ENCODE measurements at regions not wholly inside any gene's neighbourhood (a gene's known extent, or its start where the extent isn't known, plus 50 kb on each side); places are given as distances from the start of the nearest gene placed in this dataset.

GRCh38 chr5:124193371-124193789 lies 553.1 kb downstream of the ZNF608 start:
- dilution Hi-C loops (cut with MboI; ENCODE audit: extremely low pct_ligation_motif_present, low sequenced_read_pairs): no loop called here

GRCh38 chr5:124192716-124193115 lies 553.7 kb downstream of the ZNF608 start:
- H3K4me2 ChIP-seq (ENCODE audit: control insufficient read depth, extremely low read depth, insufficient read depth, low read depth, low read length): no peak overlapping the region

More at GRCh38 chr5:124193371-124193789, 553.1 kb downstream of the ZNF608 start:
- Histone ChIP-seq H3K9ac (ENCODE audit: control insufficient read depth, extremely low read depth, insufficient read depth, low read length) (no peak overlapping the region), H3K79me2 (ENCODE audit: control insufficient read depth, insufficient read depth, low read length) (no peaks in the 10 kb centered on the region), H3K4me2 (ENCODE audit: control insufficient read depth, extremely low read depth, insufficient read depth, low read depth, low read length) (no peak overlapping the region), H3K9me3 (ENCODE audit: control insufficient read depth, low read depth, low read length) (no peaks in the 10 kb centered on the region), H3K27ac (ENCODE audit: control insufficient read depth, insufficient read depth, low read length) (peak overlapping the region; percentile 6), H2AFZ (ENCODE audit: control insufficient read depth, low read length) (no peak overlapping the region), H3K4me1 (ENCODE audit: control insufficient read depth, extremely low read depth, insufficient read depth, low read length) (peaks cover 10% of the 10 kb centered on the region), H3K4me3 (ENCODE audit: control insufficient read depth in 2 of 3, extremely low read depth in 1 of 3, insufficient read depth in 2 of 3, low read depth in 1 of 3, low read length in 3 of 3) (no peak overlapping the region), H3K9me1 (ENCODE audit: control insufficient read depth, extremely low read depth, insufficient read depth, low read length) (no peaks in the 10 kb centered on the region), H3K36me3 (ENCODE audit: control insufficient read depth in 2 of 2, extremely low read depth in 1 of 2, insufficient read depth in 2 of 2, low read length in 2 of 2) (no peaks in the 10 kb centered on the region), H4K20me1 (ENCODE audit: control insufficient read depth, extremely low read depth, insufficient read depth, low read length) (no peaks in the 10 kb centered on the region), H3K27me3 (ENCODE audit: control insufficient read depth, extremely low read depth, insufficient read depth, low read length) (no peaks in the 10 kb centered on the region)
- no peak for DNase-seq (ENCODE audit: low read depth, low spot score)
- TF ChIP-seq CTCF (optimal IDR thresholded peaks at IDR 0.05 in 1 of 3, IDR thresholded peaks at IDR 0.05 in 1 of 3, conservative IDR thresholded peaks at IDR 0.05 in 1 of 3; ENCODE audit: extremely low read depth in 1 of 3, insufficient read depth in 2 of 3, low read length in 3 of 3) (no peak), EZH2 (IDR thresholded peaks at IDR 0.05; ENCODE audit: low read length) (no peak)
- peak; percentile 55 for FAIRE-seq

More at GRCh38 chr5:124192716-124193115, 553.7 kb downstream of the ZNF608 start:
- Histone ChIP-seq H3K27ac (ENCODE audit: control insufficient read depth, insufficient read depth, low read length) (no peak overlapping the region), H3K36me3 (ENCODE audit: control insufficient read depth in 2 of 2, extremely low read depth in 1 of 2, insufficient read depth in 2 of 2, low read length in 2 of 2) (no peaks in the 10 kb centered on the region), H3K27me3 (ENCODE audit: control insufficient read depth, extremely low read depth, insufficient read depth, low read length) (no peaks in the 10 kb centered on the region), H2AFZ (ENCODE audit: control insufficient read depth, low read length) (no peak overlapping the region), H3K9me1 (ENCODE audit: control insufficient read depth, extremely low read depth, insufficient read depth, low read length) (no peaks in the 10 kb centered on the region), H3K9ac (ENCODE audit: control insufficient read depth, extremely low read depth, insufficient read depth, low read length) (no peak overlapping the region), H3K79me2 (ENCODE audit: control insufficient read depth, insufficient read depth, low read length) (no peaks in the 10 kb centered on the region), H3K4me3 (ENCODE audit: control insufficient read depth in 2 of 3, extremely low read depth in 1 of 3, insufficient read depth in 2 of 3, low read depth in 1 of 3, low read length in 3 of 3) (no peak overlapping the region), H3K4me1 (ENCODE audit: control insufficient read depth, extremely low read depth, insufficient read depth, low read length) (peaks cover 10% of the 10 kb centered on the region), H4K20me1 (ENCODE audit: control insufficient read depth, extremely low read depth, insufficient read depth, low read length) (no peaks in the 10 kb centered on the region), H3K9me3 (ENCODE audit: control insufficient read depth, low read depth, low read length) (no peaks in the 10 kb centered on the region)
- FAIRE-seq (no peak), DNase-seq (ENCODE audit: low read depth, low spot score) (no peak)
- TF ChIP-seq EZH2 (IDR thresholded peaks at IDR 0.05; ENCODE audit: low read length) (no peak), CTCF (optimal IDR thresholded peaks at IDR 0.05 in 1 of 3, IDR thresholded peaks at IDR 0.05 in 1 of 3, conservative IDR thresholded peaks at IDR 0.05 in 1 of 3; ENCODE audit: extremely low read depth in 1 of 3, insufficient read depth in 2 of 3, low read length in 3 of 3) (no peak)
- dilution Hi-C loops (cut with MboI; ENCODE audit: extremely low pct_ligation_motif_present, low sequenced_read_pairs): no loop called here

Data from keratinocyte (primary cell).